ENCODE measurements at regions not wholly inside any gene's neighbourhood (a gene's known extent, or its start where the extent isn't known, plus 50 kb on each side); places are given as distances from the start of the nearest gene placed in this dataset.

- no peak overlapping the region for H3K9ac ChIP-seq (ENCODE audit: control insufficient read depth, extremely low read depth, insufficient read depth, low read length)
- H4K20me1 ChIP-seq (ENCODE audit: control insufficient read depth, extremely low read depth, insufficient read depth, low read length) = no peaks in the 10 kb centered on the region
- DNase-seq (ENCODE audit: low read depth, low spot score) (no peak), FAIRE-seq (no peak)
- no peaks in the 10 kb centered on the region for H3K36me3 ChIP-seq (ENCODE audit: control insufficient read depth in 2 of 2, extremely low read depth in 1 of 2, insufficient read depth in 2 of 2, low read length in 2 of 2)
- H3K4me3 ChIP-seq (ENCODE audit: control insufficient read depth in 2 of 3, extremely low read depth in 1 of 3, insufficient read depth in 2 of 3, low read depth in 1 of 3, low read length in 3 of 3) = no peak overlapping the region
- dilution Hi-C loops (cut with MboI; ENCODE audit: extremely low pct_ligation_motif_present, low sequenced_read_pairs) = no loop called here
- H3K9me3 ChIP-seq (ENCODE audit: control insufficient read depth, low read depth, low read length) = no peaks in the 10 kb centered on the region
- TF ChIP-seq EZH2 (IDR thresholded peaks at IDR 0.05; ENCODE audit: low read length) = no peak
- TF ChIP-seq CTCF (optimal IDR thresholded peaks at IDR 0.05 in 1 of 3, IDR thresholded peaks at IDR 0.05 in 1 of 3, conservative IDR thresholded peaks at IDR 0.05 in 1 of 3; ENCODE audit: extremely low read depth in 1 of 3, insufficient read depth in 2 of 3, low read length in 3 of 3) = no peak
- H3K4me2 ChIP-seq (ENCODE audit: control insufficient read depth, extremely low read depth, insufficient read depth, low read depth, low read length) = no peak overlapping the region
- H3K9me1 ChIP-seq (ENCODE audit: control insufficient read depth, extremely low read depth, insufficient read depth, low read length) = no peaks in the 10 kb centered on the region
- H3K4me1 ChIP-seq (ENCODE audit: control insufficient read depth, extremely low read depth, insufficient read depth, low read length) = no peaks in the 10 kb centered on the region
- peaks cover 5% of the 10 kb centered on the region for H3K27me3 ChIP-seq (ENCODE audit: control insufficient read depth, extremely low read depth, insufficient read depth, low read length)
- no peak overlapping the region for H3K27ac ChIP-seq (ENCODE audit: control insufficient read depth, insufficient read depth, low read length)
- H3K79me2 ChIP-seq (ENCODE audit: control insufficient read depth, insufficient read depth, low read length) = no peaks in the 10 kb centered on the region
- no peak overlapping the region for H2AFZ ChIP-seq (ENCODE audit: control insufficient read depth, low read length)
Observed at GRCh38 chr6:40717411-40718057, 130.4 kb upstream of the LRFN2 start.

GRCh38 chr6:40715570-40716403 is 128.6 kb upstream of the LRFN2 start:
- FAIRE-seq = no peak
- dilution Hi-C loops (cut with MboI; ENCODE audit: extremely low pct_ligation_motif_present, low sequenced_read_pairs) = no loop called here

More at GRCh38 chr6:40715570-40716403, 128.6 kb upstream of the LRFN2 start:
- no peak overlapping the region for H3K27ac ChIP-seq (ENCODE audit: control insufficient read depth, insufficient read depth, low read length)
- H3K4me2 ChIP-seq (ENCODE audit: control insufficient read depth, extremely low read depth, insufficient read depth, low read depth, low read length) = no peak overlapping the region
- no peak for DNase-seq (ENCODE audit: low read depth, low spot score)
- TF ChIP-seq EZH2 (IDR thresholded peaks at IDR 0.05; ENCODE audit: low read length) = no peak
- TF ChIP-seq CTCF (optimal IDR thresholded peaks at IDR 0.05 in 1 of 3, IDR thresholded peaks at IDR 0.05 in 1 of 3, conservative IDR thresholded peaks at IDR 0.05 in 1 of 3; ENCODE audit: extremely low read depth in 1 of 3, insufficient read depth in 2 of 3, low read length in 3 of 3) = no peak
- peaks cover 5% of the 10 kb centered on the region for H3K27me3 ChIP-seq (ENCODE audit: control insufficient read depth, extremely low read depth, insufficient read depth, low read length)
- H4K20me1 ChIP-seq (ENCODE audit: control insufficient read depth, extremely low read depth, insufficient read depth, low read length) = no peaks in the 10 kb centered on the region
- H3K9me3 ChIP-seq (ENCODE audit: control insufficient read depth, low read depth, low read length) = no peaks in the 10 kb centered on the region
- no peak overlapping the region for H3K4me3 ChIP-seq (ENCODE audit: control insufficient read depth in 2 of 3, extremely low read depth in 1 of 3, insufficient read depth in 2 of 3, low read depth in 1 of 3, low read length in 3 of 3)
- H3K9ac ChIP-seq (ENCODE audit: control insufficient read depth, extremely low read depth, insufficient read depth, low read length) = no peak overlapping the region
- H3K79me2 ChIP-seq (ENCODE audit: control insufficient read depth, insufficient read depth, low read length) = no peaks in the 10 kb centered on the region
- H3K4me1 ChIP-seq (ENCODE audit: control insufficient read depth, extremely low read depth, insufficient read depth, low read length) = no peaks in the 10 kb centered on the region
- no peaks in the 10 kb centered on the region for H3K9me1 ChIP-seq (ENCODE audit: control insufficient read depth, extremely low read depth, insufficient read depth, low read length)
- H3K36me3 ChIP-seq (ENCODE audit: control insufficient read depth in 2 of 2, extremely low read depth in 1 of 2, insufficient read depth in 2 of 2, low read length in 2 of 2) = no peaks in the 10 kb centered on the region
- H2AFZ ChIP-seq (ENCODE audit: control insufficient read depth, low read length) = no peak overlapping the region
